Subcutaneous abdominal adipose tissue (tissue), 5 donors: ENCODE measurements at regions not wholly inside any gene's neighbourhood (a gene's known extent, or its start where the extent isn't known, plus 50 kb on each side); places are given as distances from the start of the nearest gene placed in this dataset.
"Not testable (repeated sequence)": the region's sequence is repeated elsewhere in the genome, so short reads cannot be mapped to it uniquely, and the experiment has no call there.

Experiments used
- H3K27ac ChIP-seq: one replicate; pipeline ENCODE4 v1.7.0; 2013; ENCODE audit warnings: low read depth, mild to moderate bottlenecking, inconsistent platforms, low read length, moderate library complexity
- H3K27me3 ChIP-seq, 5 donors: one replicate each; pipeline ENCODE4 v1.7.0; 2013; ENCODE audit warnings: low read length in 5 of 5, inconsistent platforms in 1 of 5; ENCODE audit not compliant: control insufficient read depth in 5 of 5, insufficient read depth in 4 of 5
- H3K36me3 ChIP-seq, 5 donors: one replicate each; pipeline ENCODE4 v1.7.0; 2013; ENCODE audit warnings: low read length in 5 of 5; ENCODE audit not compliant: control insufficient read depth in 5 of 5, insufficient read depth in 5 of 5
- H3K4me1 ChIP-seq, 5 donors: one replicate each; pipeline ENCODE4 v1.7.0; 2013; ENCODE audit warnings: low read length in 5 of 5, mild to moderate bottlenecking in 3 of 5, moderate library complexity in 1 of 5; ENCODE audit not compliant: control insufficient read depth in 5 of 5, insufficient read depth in 5 of 5
- H3K4me3 ChIP-seq, 5 donors: one replicate each; pipeline ENCODE4 v1.7.0; 2013; ENCODE audit warnings: low read length in 5 of 5, low read depth in 1 of 5
- H3K9ac ChIP-seq, 5 donors: one replicate each; pipeline ENCODE4 v1.7.0; 2013; ENCODE audit warnings: low read length in 5 of 5, mild to moderate bottlenecking in 4 of 5, moderate library complexity in 3 of 5
- H3K9me3 ChIP-seq, 5 donors: one replicate each; pipeline ENCODE4 v1.7.0; 2013; ENCODE audit warnings: low read length in 5 of 5; ENCODE audit not compliant: control insufficient read depth in 5 of 5
- donor health status: healthy.
- donor health status: healthy.
- donor health status: healthy.
- donor health status: healthy.
- donor health status: healthy.

DNA sequence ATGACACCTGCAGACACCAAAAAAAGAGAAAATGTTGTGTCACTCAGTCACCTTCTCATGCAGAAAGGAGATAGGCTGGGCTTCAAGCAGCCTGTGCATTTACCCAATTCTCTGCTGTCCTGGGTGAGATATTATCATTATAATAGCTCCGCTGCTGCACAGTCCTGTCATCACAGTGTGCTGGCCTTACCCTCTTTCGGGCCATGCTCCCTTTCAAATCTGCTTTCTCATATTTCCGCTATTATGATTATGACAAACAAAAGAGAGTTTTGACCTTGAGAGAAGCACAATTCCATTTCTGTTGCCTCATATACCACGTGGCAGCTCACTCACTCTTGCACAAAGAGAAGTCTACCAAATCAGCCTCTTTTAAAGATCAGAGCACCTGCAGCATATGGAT lies 1350.1 kb upstream of the ACO1 start:
- no peaks in the 10 kb centered on the region for H3K36me3 ChIP-seq
- no peaks in the 10 kb centered on the region for H3K9me3 ChIP-seq

DNA sequence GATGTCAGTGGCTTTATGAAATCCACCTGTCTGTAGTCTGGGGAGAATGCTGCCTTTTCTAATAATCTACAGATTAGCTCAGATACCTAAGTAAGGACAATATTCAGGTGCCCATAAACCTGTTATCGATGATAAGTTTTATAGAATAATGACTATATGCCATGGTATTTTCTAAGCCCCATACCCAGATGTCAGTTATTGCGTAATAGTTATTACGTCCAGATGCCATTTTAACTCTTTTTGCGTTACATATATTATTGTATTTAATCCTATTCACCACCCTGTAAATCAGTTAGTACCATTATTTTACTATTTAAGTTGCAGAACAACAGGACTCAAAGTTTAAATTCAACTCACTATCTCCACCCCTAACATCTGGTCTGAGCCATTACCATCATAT lies 1343.9 kb upstream of the ACO1 start:
- H3K9me3 ChIP-seq = no peaks in the 10 kb centered on the region
- no peak overlapping the region for H3K27ac ChIP-seq
- no peaks in the 10 kb centered on the region for H3K4me1 ChIP-seq
- H3K36me3 ChIP-seq = no peaks in the 10 kb centered on the region
- H3K27me3 ChIP-seq = no peaks in the 10 kb centered on the region
- no peak overlapping the region for H3K4me3 ChIP-seq
- no peak overlapping the region for H3K9ac ChIP-seq

More for the DNA sequence above, 1350.1 kb upstream of the ACO1 start:
- Histone ChIP-seq H3K27ac (no peak overlapping the region), H3K4me3 (no peak overlapping the region), H3K27me3 (no peaks in the 10 kb centered on the region), H3K9ac (no peak overlapping the region), H3K4me1 (peaks cover 0 to 7% (median 6%) of the 10 kb centered on the region in 5 donors)

DNA sequence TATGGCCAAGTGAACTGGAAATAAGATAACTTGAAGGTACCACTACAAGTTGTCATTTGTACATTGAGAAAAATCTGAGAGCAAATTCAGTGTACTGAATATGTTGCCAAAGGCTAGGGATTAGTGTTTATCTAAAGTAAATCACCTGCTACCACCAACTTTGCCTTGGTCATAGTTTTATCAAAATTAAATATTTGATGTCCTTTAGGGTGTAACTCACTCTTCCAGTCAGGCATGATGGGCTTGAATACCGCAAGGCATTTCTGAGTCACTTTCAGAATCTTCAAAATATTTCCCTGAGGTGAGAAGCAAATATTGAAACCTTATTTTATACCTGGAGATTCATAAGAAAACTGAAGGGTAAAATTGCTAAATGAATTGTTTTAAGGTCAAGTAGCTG lies 1338.6 kb upstream of the ACO1 start:
- Histone ChIP-seq H3K4me3 (no peak overlapping the region), H3K27ac (no peak overlapping the region), H3K36me3 (no peaks in the 10 kb centered on the region), H3K9me3 (no peaks in the 10 kb centered on the region), H3K27me3 (no peaks in the 10 kb centered on the region), H3K9ac (no peak overlapping the region), H3K4me1 (no peaks in the 10 kb centered on the region)

DNA sequence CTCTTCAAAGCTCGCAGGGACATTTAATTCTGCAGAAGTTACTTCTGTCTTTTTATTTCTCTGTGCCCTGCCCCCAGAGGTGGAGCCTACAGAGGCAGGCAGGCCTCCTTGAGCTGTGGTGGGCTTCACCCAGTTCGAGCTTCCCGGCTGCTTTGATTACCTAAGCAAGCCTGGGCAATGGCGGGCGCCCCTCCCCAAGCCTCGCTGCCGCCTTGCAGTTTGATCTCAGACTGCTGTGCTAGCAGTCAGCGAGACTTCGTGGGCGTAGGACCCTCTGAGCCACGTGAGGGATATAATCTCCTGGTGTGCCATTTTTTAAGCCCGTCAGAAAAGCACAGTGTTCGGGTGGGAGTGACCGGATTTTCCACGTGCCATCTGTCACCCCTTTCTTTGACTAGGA lies 1322.9 kb upstream of the ACO1 start:
- not testable (repeated sequence) for H3K9me3 ChIP-seq, H3K9ac ChIP-seq, H3K36me3 ChIP-seq, H3K4me1 ChIP-seq, H3K27me3 ChIP-seq, H3K27ac ChIP-seq, H3K4me3 ChIP-seq

DNA sequence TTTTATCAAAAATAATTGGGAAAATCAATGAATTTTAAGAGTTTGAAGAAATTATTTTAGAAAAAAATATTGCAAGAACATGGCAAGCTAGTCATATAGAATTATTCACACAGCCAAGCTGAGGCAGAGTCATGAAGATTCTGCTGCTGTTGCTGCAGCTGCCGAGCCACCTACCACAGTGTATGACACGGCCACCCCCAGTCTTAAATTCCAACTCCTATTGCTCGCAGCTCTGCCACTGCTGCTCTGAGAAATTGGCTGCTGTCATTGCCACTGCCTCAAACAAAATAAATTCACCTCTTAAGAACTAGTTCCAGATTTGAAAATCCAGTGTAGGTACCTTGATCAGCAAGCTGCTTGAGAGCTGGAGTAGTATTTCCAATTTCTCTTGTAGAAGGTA lies 1318.8 kb upstream of the ACO1 start:
- Histone ChIP-seq H3K4me1 (no peaks in the 10 kb centered on the region), H3K27me3 (no peaks in the 10 kb centered on the region), H3K27ac (no peak overlapping the region), H3K9ac (no peak overlapping the region), H3K4me3 (no peak overlapping the region), H3K36me3 (no peaks in the 10 kb centered on the region), H3K9me3 (peaks cover 0 to 3% (median 0%) of the 10 kb centered on the region in 5 donors)

DNA sequence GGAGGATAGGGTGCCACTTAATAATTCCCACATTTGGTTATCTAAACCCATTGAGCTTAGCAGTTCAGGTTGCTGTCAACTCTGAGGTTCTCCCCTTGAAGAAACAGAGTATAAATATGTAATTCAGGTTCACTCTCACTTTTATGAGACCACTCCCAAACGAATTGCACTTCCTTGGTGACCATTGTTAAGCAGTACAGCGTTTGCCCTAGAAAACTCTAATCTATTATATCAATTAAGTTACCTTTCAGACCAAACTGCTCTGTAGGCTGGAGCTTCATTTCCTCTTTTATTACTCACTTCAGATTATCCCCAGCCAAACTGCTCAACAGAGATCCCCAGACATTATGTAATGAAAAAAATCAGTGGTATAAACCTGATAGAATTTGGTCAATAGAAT lies 1317.0 kb upstream of the ACO1 start:
- H3K4me3 ChIP-seq = no peak overlapping the region
- H3K9ac ChIP-seq = no peak overlapping the region
- H3K4me1 ChIP-seq = no peaks in the 10 kb centered on the region
- no peak overlapping the region for H3K27ac ChIP-seq
- no peaks in the 10 kb centered on the region for H3K27me3 ChIP-seq
- H3K36me3 ChIP-seq = no peaks in the 10 kb centered on the region
- H3K9me3 ChIP-seq = no peaks in the 10 kb centered on the region

DNA sequence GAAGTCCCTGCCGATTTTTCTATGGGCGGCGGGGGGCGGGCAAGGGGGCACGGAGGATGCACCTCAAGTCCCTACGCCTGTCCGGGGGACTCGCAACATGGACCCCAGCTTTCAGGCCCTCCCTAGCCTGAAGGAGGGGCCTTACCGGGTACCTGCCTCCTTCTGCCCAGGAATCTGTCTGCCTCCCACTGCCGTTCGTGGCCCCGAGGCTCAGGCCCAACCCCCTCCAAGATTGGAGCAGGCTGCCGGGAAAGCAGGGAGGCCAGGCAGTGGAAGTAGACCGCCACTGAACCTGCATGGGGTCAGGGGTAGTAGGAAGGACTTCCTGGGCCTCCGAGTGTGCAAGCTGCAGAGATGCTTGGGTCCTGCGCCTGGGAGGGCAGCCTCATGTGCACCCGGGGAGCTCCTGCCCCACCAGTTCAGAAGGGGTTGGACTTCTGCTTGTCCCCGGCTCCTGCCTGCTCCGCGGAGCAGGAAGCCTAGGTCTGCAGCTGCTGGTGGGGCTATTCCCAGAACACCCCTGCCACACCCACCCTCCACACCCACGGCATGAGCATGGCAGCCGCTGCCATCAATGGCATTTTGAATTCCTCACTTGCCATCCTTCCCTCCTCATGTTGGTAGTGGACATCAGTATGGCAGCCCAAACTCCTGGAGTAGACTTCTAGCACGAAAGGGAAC lies 1312.7 kb upstream of the ACO1 start:
- Histone ChIP-seq H3K4me3 (no peak overlapping the region), H3K36me3 (no peaks in the 10 kb centered on the region), H3K9me3 (no peaks in the 10 kb centered on the region), H3K27me3 (no peaks in the 10 kb centered on the region), H3K4me1 (no peaks in the 10 kb centered on the region), H3K27ac (no peak overlapping the region), H3K9ac (no peak overlapping the region)

DNA sequence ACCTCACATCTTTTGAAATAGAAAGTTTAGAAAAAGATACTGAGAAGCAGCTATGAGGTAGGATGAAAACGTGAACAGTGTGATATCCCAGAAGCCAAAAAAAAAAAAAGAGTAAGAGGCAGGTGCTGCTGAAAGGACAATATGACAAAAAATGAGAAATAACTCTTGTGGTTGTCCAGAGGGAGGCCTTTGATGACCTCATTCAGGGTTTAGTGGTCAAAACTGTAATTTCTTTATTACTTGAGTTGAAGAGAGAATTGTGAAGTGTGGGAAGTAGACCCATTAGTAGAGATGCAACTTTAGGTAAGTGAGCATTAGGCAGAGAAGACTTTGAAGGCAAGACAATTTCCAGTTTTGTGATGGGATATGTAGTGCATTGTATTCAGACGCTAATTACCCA lies 1306.3 kb upstream of the ACO1 start:
- H3K27ac ChIP-seq = no peak overlapping the region
- no peak overlapping the region for H3K9ac ChIP-seq
- no peaks in the 10 kb centered on the region for H3K27me3 ChIP-seq
- no peak overlapping the region for H3K4me3 ChIP-seq
- no peaks in the 10 kb centered on the region for H3K36me3 ChIP-seq
- H3K4me1 ChIP-seq = no peaks in the 10 kb centered on the region
- no peaks in the 10 kb centered on the region for H3K9me3 ChIP-seq

DNA sequence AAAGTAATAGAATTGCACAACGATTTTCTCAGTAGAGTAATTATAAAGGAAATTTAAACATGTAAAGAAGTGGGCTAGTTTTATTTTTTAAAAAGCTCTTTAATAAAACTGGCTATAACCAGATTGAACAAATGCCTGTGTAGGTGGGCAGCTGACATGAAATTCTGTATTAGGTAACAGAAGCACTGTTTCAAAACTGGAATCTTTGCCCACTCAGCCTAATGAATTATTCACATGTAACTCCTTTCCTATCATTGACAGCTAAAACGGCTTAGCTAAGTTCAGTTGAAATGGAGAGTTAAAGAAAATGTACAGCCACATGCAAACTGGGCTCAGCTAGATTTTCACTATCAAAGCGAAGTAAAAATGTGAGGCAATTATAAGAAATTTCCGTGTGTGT lies 1300.1 kb upstream of the ACO1 start:
- no peak overlapping the region for H3K9ac ChIP-seq
- no peak overlapping the region for H3K27ac ChIP-seq
- no peaks in the 10 kb centered on the region for H3K9me3 ChIP-seq
- H3K36me3 ChIP-seq = no peaks in the 10 kb centered on the region
- no peaks in the 10 kb centered on the region for H3K27me3 ChIP-seq
- no peak overlapping the region for H3K4me3 ChIP-seq
- no peaks in the 10 kb centered on the region for H3K4me1 ChIP-seq

DNA sequence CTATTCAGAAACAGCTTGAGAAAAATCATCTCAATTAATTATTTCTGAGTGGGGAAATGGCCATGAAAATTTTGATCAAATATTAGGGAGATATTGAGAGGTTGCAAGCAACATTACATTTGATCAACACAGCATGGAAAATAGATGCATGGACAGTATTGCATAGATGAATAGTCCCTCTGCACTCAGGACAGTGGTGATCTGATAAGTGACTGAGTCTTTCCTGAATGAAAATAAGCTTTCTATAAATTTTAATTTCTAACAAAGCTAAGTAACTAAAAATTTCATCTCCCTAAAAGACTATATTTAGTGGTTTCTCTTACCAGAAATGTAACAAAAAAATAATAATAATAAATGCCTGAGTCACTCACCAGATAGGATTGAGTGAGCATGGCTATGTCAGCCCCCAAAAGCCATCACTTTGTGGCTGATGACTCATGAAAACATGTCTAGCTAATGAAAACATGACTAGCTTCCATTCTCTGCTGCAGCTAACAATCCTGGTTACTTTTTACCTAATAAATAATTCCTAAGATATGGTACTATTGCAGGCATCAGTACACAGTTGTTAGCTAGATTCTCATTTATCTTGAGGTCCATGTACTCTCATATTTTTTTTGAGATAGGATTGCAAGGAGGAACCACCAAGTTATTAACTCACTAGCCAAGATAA lies 1294.8 kb upstream of the ACO1 start:
- no peaks in the 10 kb centered on the region for H3K9me3 ChIP-seq
- no peaks in the 10 kb centered on the region for H3K27me3 ChIP-seq
- no peaks in the 10 kb centered on the region for H3K4me1 ChIP-seq
- no peak overlapping the region for H3K9ac ChIP-seq
- H3K36me3 ChIP-seq = no peaks in the 10 kb centered on the region
- H3K4me3 ChIP-seq = no peak overlapping the region
- no peak overlapping the region for H3K27ac ChIP-seq
